ENCODE measurements at regions not wholly inside any gene's neighbourhood (a gene's known extent, or its start where the extent isn't known, plus 50 kb on each side); places are given as distances from the start of the nearest gene placed in this dataset.

DNA sequence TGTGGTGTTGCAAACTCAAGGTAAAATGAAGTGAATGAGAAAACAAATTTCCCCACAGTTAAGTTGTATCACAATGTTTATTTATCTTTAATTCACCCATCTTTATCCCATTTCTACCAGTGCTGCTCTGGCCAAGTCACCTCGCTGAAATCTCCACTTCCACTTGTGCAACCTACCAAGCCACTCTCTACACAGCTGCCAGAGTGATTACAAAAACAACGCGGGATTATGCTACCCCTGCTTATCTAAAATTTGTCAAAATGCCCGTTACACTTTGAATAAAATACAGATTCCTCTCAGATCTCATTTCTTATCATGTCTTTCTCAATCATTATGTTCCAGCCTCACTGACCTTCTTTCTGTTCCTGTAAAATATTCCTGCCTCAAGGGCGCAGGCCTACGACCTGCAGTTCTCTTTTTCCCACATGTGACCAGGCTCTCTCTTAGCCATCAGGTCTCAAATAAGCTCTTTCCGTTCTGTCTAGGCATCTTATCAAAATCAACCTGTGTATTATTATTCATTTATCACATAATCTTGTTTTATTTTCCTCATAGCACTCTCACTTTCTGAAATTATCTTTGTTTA, 95.6 kb downstream of the NTMT2 start:
- no peak for TF ChIP-seq MAX (IDR thresholded peaks at IDR 0.05; ENCODE audit: low read depth, low read length)
- TF ChIP-seq POLR2A (IDR thresholded peaks at IDR 0.05; ENCODE audit: extremely low read depth, insufficient read length), result no peak
- no peak for TF ChIP-seq MYC (IDR thresholded peaks at IDR 0.05; ENCODE audit: low read depth, low read length)
- TF ChIP-seq CTCF (IDR thresholded peaks at IDR 0.05; ENCODE audit: low read depth, low read length), result no peak
- no peak overlapping the region for H3K4me3 ChIP-seq (ENCODE audit: low read depth, low read length)
- no peak for DNase-seq (ENCODE audit: low read depth)

- DNase-seq (ENCODE audit: low read depth), result no peak
- no peak for TF ChIP-seq MAX (IDR thresholded peaks at IDR 0.05; ENCODE audit: low read depth, low read length)
- no peak for TF ChIP-seq CTCF (IDR thresholded peaks at IDR 0.05; ENCODE audit: low read depth, low read length)
- TF ChIP-seq POLR2A (IDR thresholded peaks at IDR 0.05; ENCODE audit: extremely low read depth, insufficient read length), result no peak
- no peak for TF ChIP-seq MYC (IDR thresholded peaks at IDR 0.05; ENCODE audit: low read depth, low read length)
- no peak overlapping the region for H3K4me3 ChIP-seq (ENCODE audit: low read depth, low read length)
Observed at GRCh38 chr1:170247751-170248521, 102.2 kb downstream of the NTMT2 start.

DNA sequence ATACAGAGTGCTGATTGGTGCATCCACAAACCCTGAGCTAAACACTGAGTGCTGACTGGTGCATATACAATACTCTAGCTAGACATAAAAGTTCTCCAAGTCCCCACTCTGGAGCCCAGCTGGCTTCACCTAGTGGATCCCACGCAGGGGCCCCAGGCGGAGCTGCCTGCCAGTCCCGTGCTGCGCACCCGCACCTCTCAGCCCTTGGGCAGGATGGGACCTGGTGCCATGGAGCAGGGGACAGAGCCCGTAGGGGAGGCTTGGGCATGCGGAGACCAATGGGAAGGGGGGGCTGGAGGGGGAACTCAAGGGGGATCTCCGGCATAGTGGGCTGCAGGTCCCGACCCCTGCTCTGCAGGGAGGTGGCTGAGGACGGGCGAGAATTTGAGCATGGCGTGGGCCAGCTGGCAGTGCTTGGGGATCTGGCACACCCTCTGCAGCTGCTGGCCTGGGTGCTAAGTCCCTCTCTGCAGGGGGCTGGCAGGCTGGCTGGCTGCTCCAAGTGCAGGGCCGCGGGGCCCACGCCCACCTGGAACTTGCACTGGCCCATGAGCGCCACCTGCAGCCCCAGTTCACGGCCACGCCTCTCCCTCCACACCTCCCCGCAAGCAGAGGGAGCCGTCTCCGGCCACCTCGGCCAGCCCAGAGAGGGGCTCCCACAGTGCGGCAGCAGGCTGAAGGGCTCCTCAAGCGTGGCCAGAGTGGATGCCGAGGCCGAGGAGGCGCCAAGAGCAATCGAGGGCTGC, 104.9 kb downstream of the NTMT2 start:
- H3K4me3 ChIP-seq (ENCODE audit: low read depth, low read length), result no peak overlapping the region
- DNase-seq (ENCODE audit: low read depth), result no peak
- TF ChIP-seq CTCF (IDR thresholded peaks at IDR 0.05; ENCODE audit: low read depth, low read length), result no peak
- TF ChIP-seq POLR2A (IDR thresholded peaks at IDR 0.05; ENCODE audit: extremely low read depth, insufficient read length), result no peak
- no peak for TF ChIP-seq MAX (IDR thresholded peaks at IDR 0.05; ENCODE audit: low read depth, low read length)
- no peak for TF ChIP-seq MYC (IDR thresholded peaks at IDR 0.05; ENCODE audit: low read depth, low read length)

GRCh38 chr1:170252851-170253579, 107.3 kb downstream of the NTMT2 start:
- no peak for DNase-seq (ENCODE audit: low read depth)
- no peak overlapping the region for H3K4me3 ChIP-seq (ENCODE audit: low read depth, low read length)
- TF ChIP-seq CTCF (IDR thresholded peaks at IDR 0.05; ENCODE audit: low read depth, low read length) (no peak), MAX (IDR thresholded peaks at IDR 0.05; ENCODE audit: low read depth, low read length) (no peak), POLR2A (IDR thresholded peaks at IDR 0.05; ENCODE audit: extremely low read depth, insufficient read length) (no peak), MYC (IDR thresholded peaks at IDR 0.05; ENCODE audit: low read depth, low read length) (no peak)

DNA sequence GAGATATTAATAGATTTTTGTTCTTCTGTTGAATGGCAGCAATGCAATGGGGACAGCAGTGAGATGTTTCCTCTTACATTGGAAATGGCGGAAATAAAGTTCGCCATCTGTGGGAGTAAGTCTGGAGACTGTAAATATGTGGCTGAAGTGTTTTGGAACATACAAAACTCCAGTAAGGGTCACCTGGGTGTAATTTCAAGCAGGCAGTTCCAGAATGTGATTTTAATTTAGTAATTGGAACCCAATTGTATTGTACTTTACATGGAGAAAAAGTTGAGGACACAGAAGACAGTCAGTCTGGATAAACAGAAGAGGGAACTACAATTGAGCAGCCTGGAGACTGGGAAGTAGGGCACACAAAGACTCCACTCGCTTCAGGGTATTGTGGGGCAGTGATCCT, 108.6 kb downstream of the NTMT2 start:
- no peak overlapping the region for H3K4me3 ChIP-seq (ENCODE audit: low read depth, low read length)
- no peak for DNase-seq (ENCODE audit: low read depth)
- no peak for TF ChIP-seq MYC (IDR thresholded peaks at IDR 0.05; ENCODE audit: low read depth, low read length)
- no peak for TF ChIP-seq POLR2A (IDR thresholded peaks at IDR 0.05; ENCODE audit: extremely low read depth, insufficient read length)
- TF ChIP-seq CTCF (IDR thresholded peaks at IDR 0.05; ENCODE audit: low read depth, low read length), result no peak
- TF ChIP-seq MAX (IDR thresholded peaks at IDR 0.05; ENCODE audit: low read depth, low read length), result no peak

All from NB4 (cell line).